Ovary (tissue), 3 donors: ENCODE measurements at regions not wholly inside any gene's neighbourhood (a gene's known extent, or its start where the extent isn't known, plus 50 kb on each side); places are given as distances from the start of the nearest gene placed in this dataset.

Source experiments
- CTCF ChIP-seq, 3 donors: fragments of 450-650 bp in 2 of 3; fragments of 200-600 bp in 1 of 3; IDR thresholded peaks; one replicate each; pipeline versions ENCODE4 v1.5.1 to v1.8.0; 2016 to 2022; ENCODE audit warnings: antibody characterized with exemption in 3 of 3, mild to moderate bottlenecking in 1 of 3
- POLR2A ChIP-seq: fragments of 450-650 bp; IDR thresholded peaks from one replicate; pipeline ENCODE4 v1.6.1; 2017; ENCODE audit warnings: antibody characterized with exemption, mild to moderate bottlenecking, moderate library complexity
- donor health status: DM: no; HTN: no; CAD: no.

GRCh38 chr1:5774019-5774418 is 218.2 kb downstream of the NPHP4 start:
- TF ChIP-seq POLR2A (no peak), CTCF (IDR thresholded peaks at IDR 0.05) (no peak)
